ENCODE measurements at regions not wholly inside any gene's neighbourhood (a gene's known extent, or its start where the extent isn't known, plus 50 kb on each side); places are given as distances from the start of the nearest gene placed in this dataset.

DNA sequence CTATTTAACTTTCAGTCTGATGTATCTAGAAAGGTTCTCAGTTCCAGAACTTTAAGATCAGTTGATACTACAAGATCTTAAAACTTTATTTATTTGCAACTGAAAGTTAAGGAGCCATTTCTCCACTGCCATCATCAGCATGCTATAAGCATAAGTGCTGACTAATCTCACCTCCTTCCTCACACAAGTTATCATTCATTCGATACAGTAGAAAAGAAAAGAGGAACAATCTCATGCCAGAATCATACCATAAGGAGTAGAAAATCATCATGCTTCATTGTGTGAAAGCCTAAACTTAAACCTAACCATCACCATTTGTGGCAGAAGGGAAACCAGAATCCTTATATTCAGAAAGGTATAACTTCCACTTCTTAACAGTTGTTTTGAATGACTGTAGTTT, 176.6 kb upstream of the NRXN1 start:
- no peak for DNase-seq

- no peak for DNase-seq
Measured at GRCh38 chr2:51201295-51201694, 169.4 kb upstream of the NRXN1 start.

DNA sequence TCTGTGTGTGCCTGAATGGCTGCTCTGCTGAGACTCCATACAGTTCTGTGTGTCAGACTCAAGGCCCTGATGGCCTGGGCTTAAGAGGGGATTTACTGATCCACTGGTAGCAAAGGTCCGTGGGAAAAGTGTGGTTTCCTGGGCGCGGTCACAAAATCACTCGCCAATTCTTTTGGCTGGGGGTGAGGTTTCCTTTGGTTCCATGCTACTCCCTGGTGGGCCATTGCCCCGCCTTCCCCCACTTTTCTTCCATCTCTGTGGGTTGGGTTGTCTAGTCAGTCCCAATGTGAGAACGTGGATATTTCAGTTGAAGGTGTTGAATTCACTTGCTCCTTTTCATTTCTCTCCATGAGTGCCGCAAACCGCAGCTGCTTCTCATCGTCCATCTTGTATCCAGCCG, 162.7 kb upstream of the NRXN1 start:
- DNase-seq = no peak

- no peak for DNase-seq
Measured at GRCh38 chr2:51170273-51170672, 138.3 kb upstream of the NRXN1 start.

DNA sequence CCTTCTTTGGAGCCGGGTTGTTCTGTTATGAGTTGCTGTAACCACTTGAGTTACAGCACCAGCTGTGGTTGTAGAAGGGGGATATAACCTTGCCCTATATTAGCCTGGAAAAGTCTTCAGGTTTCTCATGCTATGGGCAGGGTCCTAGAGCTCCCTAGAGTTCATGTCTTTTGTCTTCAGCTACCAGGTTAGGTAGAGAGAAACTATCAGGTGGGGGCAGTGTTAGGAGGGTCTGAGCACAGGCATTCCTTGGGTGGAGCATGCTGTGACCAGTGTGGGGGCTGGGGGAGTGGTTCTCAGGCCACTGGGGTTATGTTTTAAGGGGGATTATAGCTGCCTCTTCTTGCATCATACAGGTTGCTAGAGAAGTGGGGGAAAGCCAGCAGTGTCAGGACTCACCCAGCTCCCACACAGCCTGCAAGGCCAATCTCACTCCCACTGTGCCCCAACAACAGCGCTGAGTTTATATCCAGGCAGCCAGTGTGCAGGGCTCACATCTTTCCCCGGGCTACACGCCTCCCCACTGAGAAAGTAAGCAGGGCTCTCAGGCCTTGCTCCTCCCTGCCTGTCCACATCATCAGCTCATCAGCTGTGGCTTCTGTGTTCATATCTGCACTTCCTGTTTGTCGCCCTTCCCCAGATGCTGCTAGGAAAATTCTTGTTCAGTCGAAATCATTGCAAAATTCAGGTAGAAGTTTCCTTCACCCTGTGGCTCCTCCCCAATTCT, 133.8 kb upstream of the NRXN1 start:
- no peak for DNase-seq

DNA sequence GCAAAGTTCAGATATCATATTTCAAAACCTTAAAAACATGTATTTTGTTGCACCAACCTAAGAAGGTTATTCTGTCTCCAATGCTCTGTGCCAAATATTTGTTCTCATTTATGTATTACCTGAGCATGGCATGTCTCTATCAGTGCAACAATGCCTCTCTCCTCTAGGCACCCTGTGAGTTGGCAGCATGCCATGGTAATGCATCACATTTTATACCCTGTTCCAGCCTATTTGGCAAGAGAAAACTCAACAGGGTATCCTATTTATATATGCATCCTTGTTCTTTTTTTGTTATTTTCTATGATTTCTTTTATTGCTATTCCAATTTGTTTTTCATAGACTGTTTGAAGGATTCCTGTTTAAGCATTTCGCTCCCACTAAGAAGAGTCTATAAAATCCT, 126.3 kb upstream of the NRXN1 start:
- no peak for DNase-seq

DNA sequence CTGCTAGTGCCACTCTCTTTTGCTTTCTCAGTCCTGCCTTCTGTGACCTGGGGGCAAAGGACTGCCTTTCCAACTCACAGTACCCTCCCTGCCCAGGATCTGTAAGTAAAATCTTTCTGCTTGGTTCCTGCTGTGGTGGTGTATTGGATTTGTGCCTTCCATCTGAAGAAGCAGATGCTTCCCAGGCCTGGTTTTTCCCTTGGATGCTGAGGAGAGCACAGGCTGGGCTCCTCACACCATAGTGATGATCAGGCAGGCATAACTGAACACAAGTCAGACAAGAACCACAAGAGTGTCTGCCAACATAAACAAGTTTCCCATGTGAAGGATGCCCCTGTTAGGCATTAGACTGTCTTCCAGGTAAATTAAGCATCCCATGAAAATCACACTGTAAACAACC, 121.3 kb upstream of the NRXN1 start:
- no peak for DNase-seq

DNA sequence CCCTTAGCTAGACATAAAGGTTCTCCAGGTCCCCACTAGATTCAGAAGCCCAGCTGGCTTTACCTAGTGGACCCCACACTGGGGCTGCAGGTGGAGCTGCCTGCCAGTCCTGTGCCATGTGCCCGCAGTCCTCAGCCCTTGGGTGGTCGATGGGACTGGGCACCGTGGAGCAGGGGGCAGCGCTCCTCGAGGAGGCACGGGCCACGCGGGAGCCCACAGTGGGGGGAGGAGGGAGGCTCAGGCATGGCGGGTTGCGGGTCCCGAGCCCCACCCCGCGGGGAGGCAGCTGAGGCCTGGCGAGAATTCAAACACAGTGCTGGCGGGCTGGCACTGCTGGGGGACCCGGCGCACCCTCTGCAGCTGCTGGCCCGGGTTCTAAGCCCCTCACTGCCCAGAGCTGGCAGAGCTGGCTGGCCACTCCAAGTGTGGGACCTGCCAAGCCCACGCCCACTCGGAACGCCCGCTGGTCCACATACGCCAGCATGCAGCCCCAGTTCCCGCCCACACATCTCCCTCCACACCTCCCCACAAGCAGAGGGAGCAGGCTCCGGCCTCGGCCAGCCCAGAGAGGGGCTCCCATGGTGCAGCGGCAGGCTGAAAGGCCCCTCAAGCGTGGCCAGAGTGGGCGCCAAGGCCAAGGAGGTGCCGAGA, 119.7 kb upstream of the NRXN1 start:
- no peak for DNase-seq

DNA sequence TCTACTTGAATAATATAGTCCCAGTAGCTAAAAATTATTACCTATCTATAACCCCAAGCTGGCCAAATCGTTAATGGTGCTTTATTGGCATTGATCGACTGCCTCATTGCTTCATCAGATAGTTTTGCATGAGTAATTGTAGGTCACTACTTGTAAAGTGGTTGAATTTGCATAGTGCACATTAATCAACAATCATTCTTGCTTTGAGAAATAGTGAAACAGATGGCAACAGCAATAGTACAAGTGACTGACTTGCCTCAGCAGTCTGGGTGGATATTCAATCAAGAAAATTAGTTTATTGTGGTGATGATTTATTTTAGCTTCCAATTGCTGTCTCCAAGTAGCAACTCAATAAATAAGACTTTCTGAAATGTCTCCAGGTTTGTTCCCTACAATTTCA, 117.8 kb upstream of the NRXN1 start:
- DNase-seq = no peak

GRCh38 chr2:51145761-51146160, 113.8 kb upstream of the NRXN1 start:
- DNase-seq = no peak

DNA sequence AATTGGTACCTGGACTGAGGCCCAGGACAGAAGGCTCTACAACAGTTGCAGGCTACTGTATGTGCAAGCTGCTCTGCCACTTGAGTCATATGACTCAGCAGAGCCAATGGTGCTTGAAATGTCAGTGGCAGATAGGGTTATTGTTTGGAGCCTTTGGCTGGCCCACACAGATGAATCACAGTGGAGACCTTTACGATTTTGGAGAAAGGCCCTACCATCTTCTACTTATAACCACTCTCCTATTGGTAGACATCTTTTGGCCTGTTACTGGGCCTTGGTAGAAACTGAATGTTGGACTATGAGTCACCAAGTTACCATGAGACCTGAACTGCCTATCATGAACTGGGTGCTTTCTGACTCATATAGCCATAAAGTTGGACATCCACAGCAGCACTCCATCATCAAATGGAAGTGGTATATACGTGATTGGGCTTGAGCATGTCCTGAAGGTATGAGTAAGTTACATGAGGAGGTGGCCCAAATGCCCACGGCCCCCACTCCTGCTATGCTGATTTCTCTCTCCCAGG, 88.9 kb upstream of the NRXN1 start:
- DNase-seq = no peak

GRCh38 chr2:51111532-51111931, 79.6 kb upstream of the NRXN1 start:
- no peak for DNase-seq

GRCh38 chr2:51108794-51109193, 76.9 kb upstream of the NRXN1 start:
- no peak for DNase-seq

DNA sequence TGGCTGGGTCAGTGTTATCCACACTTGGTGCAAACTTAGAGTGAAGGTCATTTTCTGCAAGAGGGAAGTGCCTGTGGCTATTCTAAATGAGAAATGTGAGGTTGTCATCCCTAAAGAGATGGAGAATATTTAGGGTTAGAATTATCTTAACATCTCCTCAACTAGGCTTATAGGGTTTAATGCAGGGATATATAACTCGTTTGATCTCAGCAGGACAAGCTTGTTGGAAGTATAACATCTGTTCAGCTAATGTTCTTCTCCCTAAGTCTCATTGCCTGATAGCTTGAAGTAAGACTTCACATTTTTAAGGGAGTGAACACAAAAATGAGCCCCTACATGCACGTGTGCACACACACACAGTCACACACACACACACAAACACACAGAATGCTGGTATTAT, 75.9 kb upstream of the NRXN1 start:
- DNase-seq = no peak

- DNase-seq = no peak
Measured at GRCh38 chr2:51105811-51106210, 73.9 kb upstream of the NRXN1 start.

- peak; percentile 17 for DNase-seq
Measured at GRCh38 chr2:51103205-51103604, 71.3 kb upstream of the NRXN1 start.

GRCh38 chr2:51093016-51093415, 61.1 kb upstream of the NRXN1 start:
- no peak for DNase-seq

GRCh38 chr2:51085420-51086068, 53.6 kb upstream of the NRXN1 start:
- no peak for DNase-seq

GRCh38 chr2:51084750-51085149, 52.8 kb upstream of the NRXN1 start:
- no peak for DNase-seq
